Epithelial cell of esophagus (primary cell): ENCODE measurements at regions not wholly inside any gene's neighbourhood (a gene's known extent, or its start where the extent isn't known, plus 50 kb on each side); places are given as distances from the start of the nearest gene placed in this dataset.

Experiments
- DNase-seq: peaks from one replicate; pipeline ENCODE4 v3.0.0; 2010; ENCODE audit warnings: low read depth
- H3K4me3 ChIP-seq: 2 replicates; pipeline ENCODE4 v1.5.1; 2011; ENCODE audit warnings: mild to moderate bottlenecking, low read length, control low read depth
- CTCF ChIP-seq: IDR thresholded peaks from 2 replicates; pipeline ENCODE4 v1.5.1; 2011; ENCODE audit warnings: low read depth, mild to moderate bottlenecking, low read length, control low read depth, inconsistent platforms; ENCODE audit not compliant: insufficient read depth; ENCODE audit errors: missing control alignments

- TF ChIP-seq CTCF: no peak
- no peak overlapping the region for H3K4me3 ChIP-seq
- no peak for DNase-seq
These were observed 152.3 kb upstream of the DAAM1 start for GRCh38 chr14:59036134-59036533.

GRCh38 chr14:59037086-59037485 lies 151.4 kb upstream of the DAAM1 start:
- TF ChIP-seq CTCF: no peak
- peak; percentile 80 for DNase-seq
- H3K4me3 ChIP-seq: no peak overlapping the region

- no peak for TF ChIP-seq CTCF
- DNase-seq: no peak
- H3K4me3 ChIP-seq: no peak overlapping the region
These were observed 150.8 kb upstream of the DAAM1 start for GRCh38 chr14:59037620-59038019.

GRCh38 chr14:59038746-59039145 lies 149.7 kb upstream of the DAAM1 start:
- no peak for TF ChIP-seq CTCF
- no peak for DNase-seq
- H3K4me3 ChIP-seq: no peak overlapping the region

GRCh38 chr14:59041308-59041707 lies 147.2 kb upstream of the DAAM1 start:
- no peak for TF ChIP-seq CTCF

GRCh38 chr14:59044707-59045106 lies 143.8 kb upstream of the DAAM1 start:
- TF ChIP-seq CTCF: no peak
- peak; percentile 33 for DNase-seq
- no peak overlapping the region for H3K4me3 ChIP-seq

More at GRCh38 chr14:59041308-59041707, 147.2 kb upstream of the DAAM1 start:
- H3K4me3 ChIP-seq: no peak overlapping the region
- no peak for DNase-seq

GRCh38 chr14:59046746-59047145 lies 141.7 kb upstream of the DAAM1 start:
- TF ChIP-seq CTCF: no peak
- no peak overlapping the region for H3K4me3 ChIP-seq

More at GRCh38 chr14:59046746-59047145, 141.7 kb upstream of the DAAM1 start:
- DNase-seq: no peak
